K562 (cell line): ENCODE measurements at regions not wholly inside any gene's neighbourhood (a gene's known extent, or its start where the extent isn't known, plus 50 kb on each side); places are given as distances from the start of the nearest gene placed in this dataset.

ENCODE experiments used
- ATAC-seq: fragments of 200-7000 bp; cut with Tn5 transposase; 3 replicates; pipeline ENCODE4 v1.9.1; 2020; ENCODE audit warnings: moderate library complexity
- BruUV-seq: library from RNA; stranded (reverse); fragments of 400-500 nt; replicated peaks from 2 replicates; lab custom pipeline; 2021; lab: Mats Ljungman, UMichigan
- CTCF ChIA-PET: fragments of 300-600 bp; formaldehyde crosslinking; extraction: SDS; loops from one replicate; lab custom pipeline; 2021; ENCODE audit warnings: low intra/inter-chr PET ratio; lab: Yijun Ruan, JAX
- POLR2A ChIA-PET: fragments of 300-600, 350-650 bp; sonication (Branson Sonifier 250); formaldehyde crosslinking; extraction: SDS; loops from one replicate; lab custom pipeline; 2021; ENCODE audit warnings: antibody characterized with exemption, inconsistent platforms; lab: Yijun Ruan, JAX
- DNase-seq, 4 experiments: peaks; one replicate each; pipeline versions ENCODE4 v3.0.0 to v3.0.0-alpha.2; 2011 to 2018; ENCODE audit warnings: low spot score in 3 of 4, mixed read lengths in 3 of 4; ENCODE audit errors: extremely low read depth in 1 of 4
- FAIRE-seq: peaks from 2 replicates; lab custom pipeline; 2011; peaks lifted over from hg19 to GRCh38; lab: Jason Lieb, UNC
- H2AFZ ChIP-seq: 2 replicates; pipeline ENCODE4 v1.6.0; 2011; ENCODE audit warnings: low read depth, low read length, control low read depth, inconsistent platforms
- H3K27ac ChIP-seq: fragments of 200-600 bp; 3 replicates; pipeline ENCODE4 v1.8.0; 2011; ENCODE audit warnings: low read depth, mild to moderate bottlenecking, control low read depth, inconsistent platforms, low read length, moderate library complexity, mixed read lengths; ENCODE audit errors: extremely low read depth
- H3K27me3 ChIP-seq, 2 experiments: fragments of 300-600 bp in 1 of 2; 2 replicates in 1 of 2; 3 replicates in 1 of 2; pipeline versions ENCODE4 v1.6.0 to v1.8.0; 2011; ENCODE audit warnings: inconsistent platforms in 2 of 2, low read length in 2 of 2, mild to moderate bottlenecking in 1 of 2, mixed read lengths in 1 of 2, moderate library complexity in 1 of 2; ENCODE audit not compliant: control insufficient read depth in 2 of 2, insufficient read depth in 2 of 2
- H3K36me3 ChIP-seq: fragments of 300-600 bp; 3 replicates; pipeline ENCODE4 v1.8.0; 2011; ENCODE audit warnings: mild to moderate bottlenecking, low read length, inconsistent platforms; ENCODE audit not compliant: control insufficient read depth, insufficient read depth
- H3K4me1 ChIP-seq, 2 experiments: fragments of 200-600 bp in 1 of 2; replicated peaks in 1 of 2; 2 replicates in 1 of 2; 3 replicates in 1 of 2; pipeline versions ENCODE4 v1.5.1 to v1.8.0; 2011; ENCODE audit warnings: inconsistent platforms in 2 of 2, low read length in 2 of 2, mild to moderate bottlenecking in 1 of 2, mixed read lengths in 1 of 2, moderate library complexity in 1 of 2; ENCODE audit not compliant: control insufficient read depth in 2 of 2, insufficient read depth in 2 of 2
- H3K4me2 ChIP-seq: 2 replicates; pipeline ENCODE4 v1.6.1; 2011; ENCODE audit warnings: low read length, control low read depth, inconsistent platforms, mixed read lengths; ENCODE audit not compliant: insufficient read depth
- H3K4me3 ChIP-seq: fragments of 200-600 bp; sonication (generic), shearing (Covaris generic); 2 replicates; pipeline ENCODE4 v1.5.1; 2016; ENCODE audit warnings: control low read depth, inconsistent platforms
- H3K79me2 ChIP-seq: fragments of 200-600 bp; 3 replicates; pipeline ENCODE4 v1.8.0; 2011; ENCODE audit warnings: low read length, inconsistent platforms; ENCODE audit not compliant: control insufficient read depth, insufficient read depth
- H3K9ac ChIP-seq, 2 experiments: 2 replicates each; pipeline versions ENCODE4 v1.6.0 to v1.6.1; 2011; ENCODE audit warnings: low read depth in 2 of 2, low read length in 2 of 2, control low read depth in 1 of 2, inconsistent platforms in 1 of 2, mild to moderate bottlenecking in 1 of 2, mixed read lengths in 1 of 2; ENCODE audit not compliant: insufficient read depth in 1 of 2
- H3K9me1 ChIP-seq: one replicate; pipeline ENCODE4 v1.6.0; 2011; ENCODE audit warnings: inconsistent platforms, mild to moderate bottlenecking, low read length, moderate library complexity; ENCODE audit not compliant: control insufficient read depth, insufficient read depth
- H3K9me3 ChIP-seq: replicated peaks from 2 replicates; pipeline ENCODE4 v1.5.1; 2011; ENCODE audit warnings: low read depth, low read length, inconsistent platforms; ENCODE audit not compliant: control insufficient read depth, insufficient read depth
- H4K20me1 ChIP-seq: replicated peaks from 2 replicates; pipeline ENCODE4 v1.6.1; 2011; ENCODE audit warnings: low read length, inconsistent platforms, mixed read lengths; ENCODE audit not compliant: control insufficient read depth, insufficient read depth
- ASH1L ChIP-seq: fragments of 450-650 bp; IDR thresholded peaks from 2 replicates; pipeline ENCODE4 v1.6.1; 2018; ENCODE audit warnings: borderline replicate concordance, mild to moderate bottlenecking, low read depth; ENCODE audit not compliant: partially characterized antibody
- BRF1 ChIP-seq: IDR thresholded peaks from 3 replicates; pipeline ENCODE4 v1.6.1; 2011; ENCODE audit warnings: borderline replicate concordance, mild to moderate bottlenecking; ENCODE audit not compliant: insufficient read length; ENCODE audit errors: extremely low read depth
- C11orf30 ChIP-seq: fragments of 450-650 bp; IDR thresholded peaks from 2 replicates; pipeline ENCODE4 v1.6.1; 2016; ENCODE audit warnings: low read depth, mild to moderate bottlenecking
- DIDO1 ChIP-seq: fragments of 450-650 bp; IDR thresholded peaks from 2 replicates; pipeline ENCODE4 v1.6.1; 2016; ENCODE audit warnings: low read depth, missing biosample characterization, missing genetic modification characterization
- LARP7 ChIP-seq: fragments of 450-650 bp; IDR thresholded peaks from 2 replicates; pipeline ENCODE4 v1.6.1; 2016
- MECOM ChIP-seq: fragments of 250-450 bp; sonication (Bioruptor Pico); IDR thresholded peaks from 2 replicates; pipeline ENCODE4 v1.8.0; 2022; ENCODE audit warnings: inconsistent platforms
- OTX1 ChIP-seq: fragments of 450-650 bp; formaldehyde crosslinking; IDR thresholded peaks from 2 replicates; pipeline ENCODE4 v1.4.0; 2022; ENCODE audit warnings: mild to moderate bottlenecking
- POLR2AphosphoS2 ChIP-seq: IDR thresholded peaks from 2 replicates; pipeline ENCODE4 v1.6.1; 2012; ENCODE audit warnings: low read length, improper control_type of control experiment
- RNF2 ChIP-seq: sonication (generic); IDR thresholded peaks from 2 replicates; pipeline ENCODE4 v1.6.1; 2016
- WGBS: fragments of 100-300 bp; shearing (Covaris generic); methylation state at CpG from one replicate; pipeline ENCODE4 v1.1.6; 2016; ENCODE audit warnings: low coverage, mixed read lengths; ENCODE audit not compliant: insufficient coverage; ENCODE audit errors: missing lambda C conversion rate; 5-methylcytosine and 5-hydroxymethylcytosine counted together
- in situ Hi-C: fragments of 300-500 bp; cut with MboI; formaldehyde crosslinking; loops from 4 replicates; pipeline ENCODE4 v1.15.0; 2018; ENCODE audit warnings: inconsistent platforms, mixed read lengths
- intact Hi-C: fragments of 100-400 bp; cut with micrococcal nuclease; formaldehyde crosslinking; loops from 2 replicates; pipeline ENCODE4 v1.14.2; 2022
- TF ChIP-seq, protein P1 (sequence below): fragments of 450-650 bp; IDR thresholded peaks from 2 replicates; pipeline ENCODE4 v1.6.1; 2016; ENCODE audit warnings: missing biosample characterization, missing genetic modification characterization
- TF ChIP-seq, protein P2 (sequence below): fragments of 250-450 bp; sonication (Bioruptor Pico); IDR thresholded peaks from 2 replicates; pipeline ENCODE4 v1.8.0; 2022; ENCODE audit warnings: inconsistent platforms
- TF ChIP-seq, protein P3 (sequence below): sonication (generic); formaldehyde crosslinking; IDR thresholded peaks from 2 replicates; pipeline ENCODE4 v1.8.0; 2023; ENCODE audit warnings: mild to moderate bottlenecking, missing genetic modification reagents
- TF ChIP-seq, protein P4 (sequence below): sonication (generic); formaldehyde crosslinking; IDR thresholded peaks from 2 replicates; pipeline ENCODE4 v1.8.0; 2022; ENCODE audit warnings: missing genetic modification reagents, mild to moderate bottlenecking, borderline replicate concordance

DNA sequence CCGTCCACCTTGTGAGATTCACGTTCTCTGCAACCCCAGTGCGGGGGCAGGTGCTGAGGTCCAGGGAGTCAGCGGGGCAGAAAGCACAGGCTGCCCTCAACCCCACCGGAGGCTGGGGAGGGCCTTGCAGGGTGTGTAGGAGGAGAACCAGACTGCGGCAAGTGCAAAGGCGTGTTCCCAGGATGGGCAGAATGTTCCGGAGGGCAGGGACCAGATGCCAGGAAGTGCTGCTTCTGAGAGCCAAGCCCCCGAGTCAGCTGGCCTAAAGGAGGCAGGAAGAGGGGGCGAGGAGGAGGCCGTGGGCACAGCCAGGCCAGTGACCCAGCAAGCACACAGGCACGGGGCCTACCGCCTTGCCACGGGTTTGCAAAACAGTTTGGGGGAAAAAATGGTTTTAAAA lies 193.8 kb upstream of the AJAP1 start (continued):
- TF ChIP-seq, protein P1, sequence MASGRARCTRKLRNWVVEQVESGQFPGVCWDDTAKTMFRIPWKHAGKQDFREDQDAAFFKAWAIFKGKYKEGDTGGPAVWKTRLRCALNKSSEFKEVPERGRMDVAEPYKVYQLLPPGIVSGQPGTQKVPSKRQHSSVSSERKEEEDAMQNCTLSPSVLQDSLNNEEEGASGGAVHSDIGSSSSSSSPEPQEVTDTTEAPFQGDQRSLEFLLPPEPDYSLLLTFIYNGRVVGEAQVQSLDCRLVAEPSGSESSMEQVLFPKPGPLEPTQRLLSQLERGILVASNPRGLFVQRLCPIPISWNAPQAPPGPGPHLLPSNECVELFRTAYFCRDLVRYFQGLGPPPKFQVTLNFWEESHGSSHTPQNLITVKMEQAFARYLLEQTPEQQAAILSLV = no peak
- TF ChIP-seq, protein P2, sequence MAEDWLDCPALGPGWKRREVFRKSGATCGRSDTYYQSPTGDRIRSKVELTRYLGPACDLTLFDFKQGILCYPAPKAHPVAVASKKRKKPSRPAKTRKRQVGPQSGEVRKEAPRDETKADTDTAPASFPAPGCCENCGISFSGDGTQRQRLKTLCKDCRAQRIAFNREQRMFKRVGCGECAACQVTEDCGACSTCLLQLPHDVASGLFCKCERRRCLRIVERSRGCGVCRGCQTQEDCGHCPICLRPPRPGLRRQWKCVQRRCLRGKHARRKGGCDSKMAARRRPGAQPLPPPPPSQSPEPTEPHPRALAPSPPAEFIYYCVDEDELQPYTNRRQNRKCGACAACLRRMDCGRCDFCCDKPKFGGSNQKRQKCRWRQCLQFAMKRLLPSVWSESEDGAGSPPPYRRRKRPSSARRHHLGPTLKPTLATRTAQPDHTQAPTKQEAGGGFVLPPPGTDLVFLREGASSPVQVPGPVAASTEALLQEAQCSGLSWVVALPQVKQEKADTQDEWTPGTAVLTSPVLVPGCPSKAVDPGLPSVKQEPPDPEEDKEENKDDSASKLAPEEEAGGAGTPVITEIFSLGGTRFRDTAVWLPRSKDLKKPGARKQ (CRISPR knock-in tag) = no peak
- TF ChIP-seq, all 486 proteins: peak for 0

DNA sequence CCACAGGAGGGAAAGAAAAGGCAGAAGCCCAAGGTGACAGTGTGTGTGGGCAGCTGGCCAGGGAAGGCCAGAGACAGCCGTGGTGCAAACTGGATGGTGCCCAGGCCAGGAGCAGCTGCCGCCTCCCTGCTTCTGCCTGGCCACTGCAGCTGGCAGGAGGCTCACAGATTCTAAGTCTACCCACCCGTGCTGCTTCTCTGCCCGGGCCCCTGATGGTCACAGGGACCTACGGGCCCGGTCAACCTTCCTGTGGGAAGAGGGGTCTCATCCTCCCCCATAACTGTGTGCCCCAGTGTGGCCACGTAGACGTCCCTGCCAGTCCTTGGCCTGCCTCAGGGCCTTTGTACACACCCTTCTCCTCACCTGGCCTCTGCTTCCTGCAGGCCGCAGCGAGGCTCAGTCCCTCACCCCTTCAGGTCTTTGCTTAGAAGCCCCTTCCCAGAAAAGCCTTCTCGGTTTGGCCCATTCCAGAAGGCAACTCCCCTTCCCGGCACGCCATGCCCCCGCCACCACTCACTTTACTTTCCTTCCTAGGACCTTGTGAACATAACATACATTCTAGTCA lies 192.6 kb upstream of the AJAP1 start:
- no peak overlapping the region for H2AFZ ChIP-seq
- H3K9ac ChIP-seq = no peak overlapping the region
- POLR2A ChIA-PET = no interaction called here

More for the DNA sequence above, 192.6 kb upstream of the AJAP1 start:
- Histone ChIP-seq H3K79me2 (no peaks in the 10 kb centered on the region), H4K20me1 (no peaks in the 10 kb centered on the region; the same call in 1 of the 2 replicates), H3K9me1 (no peaks in the 10 kb centered on the region), H3K27ac (no peak overlapping the region), H3K4me2 (no peak overlapping the region), H3K27me3 (peaks cover 0 to 7% of the 10 kb centered on the region in 2 experiments; a peak in 2 of 5 replicates), H3K9me3 (no peaks in the 10 kb centered on the region), H3K4me1 (no peaks in the 10 kb centered on the region), H3K36me3 (no peaks in the 10 kb centered on the region), H3K4me3 (no peak overlapping the region)
- ATAC-seq (no peak), FAIRE-seq (no peak), DNase-seq (no peak)
- in situ Hi-C loops = no loop called here
- TF ChIP-seq POLR2AphosphoS2 (no peak), DIDO1 (tag) (no peak), LARP7 (no peak), C11orf30 (no peak), OTX1 (CRISPR knock-in tag) (no peak), ASH1L (no peak), BRF1 (no peak), RNF2 (no peak), MECOM (CRISPR knock-in tag) (no peak)
- TF ChIP-seq, protein P3, sequence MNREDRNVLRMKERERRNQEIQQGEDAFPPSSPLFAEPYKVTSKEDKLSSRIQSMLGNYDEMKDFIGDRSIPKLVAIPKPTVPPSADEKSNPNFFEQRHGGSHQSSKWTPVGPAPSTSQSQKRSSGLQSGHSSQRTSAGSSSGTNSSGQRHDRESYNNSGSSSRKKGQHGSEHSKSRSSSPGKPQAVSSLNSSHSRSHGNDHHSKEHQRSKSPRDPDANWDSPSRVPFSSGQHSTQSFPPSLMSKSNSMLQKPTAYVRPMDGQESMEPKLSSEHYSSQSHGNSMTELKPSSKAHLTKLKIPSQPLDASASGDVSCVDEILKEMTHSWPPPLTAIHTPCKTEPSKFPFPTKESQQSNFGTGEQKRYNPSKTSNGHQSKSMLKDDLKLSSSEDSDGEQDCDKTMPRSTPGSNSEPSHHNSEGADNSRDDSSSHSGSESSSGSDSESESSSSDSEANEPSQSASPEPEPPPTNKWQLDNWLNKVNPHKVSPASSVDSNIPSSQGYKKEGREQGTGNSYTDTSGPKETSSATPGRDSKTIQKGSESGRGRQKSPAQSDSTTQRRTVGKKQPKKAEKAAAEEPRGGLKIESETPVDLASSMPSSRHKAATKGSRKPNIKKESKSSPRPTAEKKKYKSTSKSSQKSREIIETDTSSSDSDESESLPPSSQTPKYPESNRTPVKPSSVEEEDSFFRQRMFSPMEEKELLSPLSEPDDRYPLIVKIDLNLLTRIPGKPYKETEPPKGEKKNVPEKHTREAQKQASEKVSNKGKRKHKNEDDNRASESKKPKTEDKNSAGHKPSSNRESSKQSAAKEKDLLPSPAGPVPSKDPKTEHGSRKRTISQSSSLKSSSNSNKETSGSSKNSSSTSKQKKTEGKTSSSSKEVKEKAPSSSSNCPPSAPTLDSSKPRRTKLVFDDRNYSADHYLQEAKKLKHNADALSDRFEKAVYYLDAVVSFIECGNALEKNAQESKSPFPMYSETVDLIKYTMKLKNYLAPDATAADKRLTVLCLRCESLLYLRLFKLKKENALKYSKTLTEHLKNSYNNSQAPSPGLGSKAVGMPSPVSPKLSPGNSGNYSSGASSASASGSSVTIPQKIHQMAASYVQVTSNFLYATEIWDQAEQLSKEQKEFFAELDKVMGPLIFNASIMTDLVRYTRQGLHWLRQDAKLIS (CRISPR knock-in tag) = no peak
- TF ChIP-seq, protein P4, sequence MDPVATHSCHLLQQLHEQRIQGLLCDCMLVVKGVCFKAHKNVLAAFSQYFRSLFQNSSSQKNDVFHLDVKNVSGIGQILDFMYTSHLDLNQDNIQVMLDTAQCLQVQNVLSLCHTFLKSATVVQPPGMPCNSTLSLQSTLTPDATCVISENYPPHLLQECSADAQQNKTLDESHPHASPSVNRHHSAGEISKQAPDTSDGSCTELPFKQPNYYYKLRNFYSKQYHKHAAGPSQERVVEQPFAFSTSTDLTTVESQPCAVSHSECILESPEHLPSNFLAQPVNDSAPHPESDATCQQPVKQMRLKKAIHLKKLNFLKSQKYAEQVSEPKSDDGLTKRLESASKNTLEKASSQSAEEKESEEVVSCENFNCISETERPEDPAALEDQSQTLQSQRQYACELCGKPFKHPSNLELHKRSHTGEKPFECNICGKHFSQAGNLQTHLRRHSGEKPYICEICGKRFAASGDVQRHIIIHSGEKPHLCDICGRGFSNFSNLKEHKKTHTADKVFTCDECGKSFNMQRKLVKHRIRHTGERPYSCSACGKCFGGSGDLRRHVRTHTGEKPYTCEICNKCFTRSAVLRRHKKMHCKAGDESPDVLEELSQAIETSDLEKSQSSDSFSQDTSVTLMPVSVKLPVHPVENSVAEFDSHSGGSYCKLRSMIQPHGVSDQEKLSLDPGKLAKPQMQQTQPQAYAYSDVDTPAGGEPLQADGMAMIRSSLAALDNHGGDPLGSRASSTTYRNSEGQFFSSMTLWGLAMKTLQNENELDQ (CRISPR knock-in tag) = no peak
- CTCF ChIA-PET = no interaction called here
- intact Hi-C loops = no loop called here
- WGBS = under 1% methylated on average over 14 of the region's 14 CpGs
- no TSS peak for BruUV-seq
